Pons (tissue), 1 donor: ENCODE measurements at regions not wholly inside any gene's neighbourhood (a gene's known extent, or its start where the extent isn't known, plus 50 kb on each side); places are given as distances from the start of the nearest gene placed in this dataset.

Source experiments
- DNase-seq: peaks from one replicate; pipeline ENCODE4 v3.0.0-alpha.2; 2016; ENCODE audit warnings: low spot score

DNA sequence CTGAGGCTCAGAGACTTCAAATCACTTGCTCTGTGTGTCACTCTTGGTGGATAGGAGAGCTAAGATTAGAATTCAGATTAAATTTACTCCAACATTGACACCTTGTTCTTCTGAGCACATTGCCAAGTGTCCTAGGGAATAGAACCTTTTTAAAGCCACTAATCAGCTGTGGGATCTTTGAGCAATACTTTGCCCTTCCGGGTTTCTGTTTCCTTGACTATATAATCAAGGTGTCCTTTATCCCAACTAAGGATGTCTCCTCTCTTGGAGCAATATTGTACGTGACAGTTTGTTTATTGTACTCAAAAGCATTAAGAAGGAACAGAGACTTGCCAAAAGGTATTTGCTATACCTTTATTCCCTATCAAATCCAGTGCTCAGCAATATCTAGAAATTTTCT lies 170.9 kb upstream of the CADPS start:
- no peak for DNase-seq

DNA sequence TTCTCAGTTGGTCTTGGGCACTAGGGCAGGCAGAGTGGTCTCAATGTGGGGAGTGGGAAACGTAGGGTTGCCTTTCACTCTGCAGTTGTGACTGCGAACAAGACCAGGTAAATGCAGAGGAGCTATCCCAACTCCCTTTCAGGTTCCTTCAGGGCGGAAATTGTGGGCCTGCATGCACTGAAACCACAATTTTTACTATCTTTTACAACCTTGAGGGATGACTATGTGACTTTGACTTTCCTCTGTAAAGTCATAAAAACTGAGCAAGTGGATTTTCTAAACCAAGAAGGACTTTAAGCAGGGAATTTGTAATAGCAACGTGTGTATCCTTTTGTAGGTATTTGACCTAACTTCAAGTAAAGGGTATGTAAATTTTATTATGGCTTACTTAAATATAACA lies 171.4 kb upstream of the CADPS start:
- no peak for DNase-seq

DNA sequence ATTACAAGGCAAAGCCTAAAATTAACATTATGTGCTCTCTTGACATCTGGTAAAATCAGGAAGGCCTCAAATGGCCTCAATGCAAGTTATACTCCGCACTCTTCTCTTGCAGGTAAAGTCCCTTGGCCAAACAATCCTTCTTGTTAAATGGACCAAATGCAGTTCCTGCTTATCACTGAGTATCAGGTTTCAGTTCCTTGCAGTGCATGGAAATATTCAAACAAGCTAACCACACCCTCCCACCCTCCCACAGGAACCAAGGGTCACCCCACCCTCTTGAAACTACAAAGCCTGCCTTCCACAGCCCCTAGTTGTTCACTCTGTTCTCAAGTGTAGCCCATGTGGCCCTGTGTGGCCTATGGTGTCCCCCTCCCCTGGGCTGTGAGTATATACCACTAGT lies 171.9 kb upstream of the CADPS start:
- no peak for DNase-seq

DNA sequence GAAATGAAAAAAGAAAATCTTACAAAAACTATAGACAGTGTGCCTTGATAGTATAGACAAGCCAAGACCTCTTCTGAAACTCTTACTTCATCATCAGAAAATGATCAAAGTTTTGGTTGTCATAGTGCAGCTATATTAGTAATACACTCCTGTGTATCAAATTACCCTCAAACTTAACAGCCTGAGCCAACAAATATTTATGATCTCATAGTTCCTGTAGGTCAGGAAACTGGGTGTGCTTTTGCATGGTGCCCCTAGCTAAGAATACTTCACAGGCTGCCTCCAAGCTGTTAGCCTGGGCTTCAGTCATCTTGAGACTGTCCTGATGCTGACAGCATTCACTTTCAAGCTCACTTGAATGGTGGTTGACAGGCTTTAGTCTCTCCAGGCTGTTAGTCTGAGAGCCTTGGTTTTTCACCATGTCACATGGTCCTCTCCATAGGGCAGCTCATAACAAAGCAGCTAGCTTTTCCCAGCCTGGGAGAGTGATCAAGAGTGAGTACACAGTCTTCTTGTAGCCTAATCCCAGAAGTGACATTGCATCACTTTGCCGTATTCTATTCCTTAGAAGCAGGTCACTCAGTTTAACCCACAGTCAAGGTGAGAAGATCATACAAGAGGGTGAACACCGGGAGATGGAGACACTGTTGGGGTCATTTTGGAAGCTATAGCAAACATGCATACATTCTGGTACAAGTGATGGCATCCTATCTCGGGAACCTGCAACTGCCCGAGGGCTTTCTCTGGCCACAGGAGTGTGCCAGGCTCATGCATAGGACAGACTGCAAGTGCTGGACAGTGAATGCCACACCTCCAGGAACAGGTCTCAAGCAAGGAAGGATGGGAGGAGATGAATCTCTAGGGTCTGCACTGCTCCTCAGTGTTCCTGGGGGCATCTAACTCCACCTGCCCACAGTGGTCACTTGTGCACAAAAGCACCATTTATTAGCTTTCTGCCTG lies 173.4 kb upstream of the CADPS start:
- DNase-seq = no peak

DNA sequence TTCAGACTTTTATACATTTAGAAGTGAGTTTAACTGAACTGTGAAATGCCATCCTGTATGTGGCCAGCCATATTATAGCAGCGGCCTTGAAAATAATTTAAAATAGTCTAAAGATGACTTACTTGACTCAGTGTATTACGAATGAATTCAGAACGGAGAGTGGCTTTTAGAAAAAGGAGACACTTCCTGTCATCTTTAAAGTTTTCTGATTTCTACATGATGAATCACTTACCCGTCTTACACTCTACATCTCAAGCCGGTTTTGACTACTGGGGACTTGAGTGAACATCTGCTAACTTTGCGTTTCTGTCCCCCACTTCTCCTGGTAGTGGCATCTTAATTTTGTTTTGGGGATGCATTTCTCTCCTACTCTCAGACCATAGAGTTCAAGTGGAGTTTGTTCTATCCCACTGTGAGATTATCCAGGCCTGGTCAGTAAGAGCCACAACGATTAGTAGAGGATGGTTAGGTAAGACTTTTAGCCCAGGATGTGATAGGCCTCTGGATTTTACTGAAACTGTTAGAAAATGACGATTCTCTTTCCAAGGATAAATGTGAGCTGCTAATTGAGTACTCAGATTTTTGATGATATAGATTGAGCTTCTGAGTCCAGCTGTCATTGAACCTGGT lies 175.4 kb upstream of the CADPS start:
- no peak for DNase-seq

DNA sequence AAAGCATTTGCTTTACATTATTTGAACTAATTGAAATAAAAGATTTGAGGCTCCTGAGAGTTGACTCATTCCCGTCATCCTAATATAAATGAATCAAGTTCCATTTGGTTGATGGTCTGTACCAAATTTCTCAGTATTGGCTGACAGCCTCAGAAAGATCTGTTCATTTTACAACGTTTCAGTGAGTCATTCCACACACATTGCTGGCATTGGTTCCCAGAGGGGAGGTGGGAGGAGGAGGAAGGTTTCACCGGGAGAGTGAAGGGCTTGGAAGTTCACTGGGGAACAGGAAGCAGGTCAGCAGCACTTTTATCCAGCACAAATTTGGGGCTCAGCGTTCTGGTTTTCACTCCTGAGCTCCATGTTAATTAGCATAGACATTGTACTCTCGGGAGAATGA lies 176.7 kb upstream of the CADPS start:
- DNase-seq = no peak

DNA sequence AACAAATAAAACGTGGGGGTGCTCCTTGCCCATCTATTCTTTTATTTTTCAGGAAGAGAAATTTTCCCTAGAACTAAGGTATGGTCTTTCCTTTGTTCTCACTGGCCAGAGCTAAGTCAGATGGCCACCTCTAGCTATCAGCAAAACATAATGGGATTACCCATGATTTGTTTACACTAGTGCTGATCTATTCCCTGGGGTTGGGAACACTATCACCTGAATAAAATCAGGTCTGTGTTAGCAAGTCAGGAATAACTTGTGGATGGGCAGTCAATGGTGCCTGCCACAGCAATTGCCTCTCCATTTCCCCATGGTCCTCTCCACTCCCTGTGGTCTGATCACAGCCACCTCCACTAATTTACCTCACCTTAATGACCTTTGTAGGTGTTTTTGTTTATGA lies 181.7 kb upstream of the CADPS start:
- DNase-seq = no peak

DNA sequence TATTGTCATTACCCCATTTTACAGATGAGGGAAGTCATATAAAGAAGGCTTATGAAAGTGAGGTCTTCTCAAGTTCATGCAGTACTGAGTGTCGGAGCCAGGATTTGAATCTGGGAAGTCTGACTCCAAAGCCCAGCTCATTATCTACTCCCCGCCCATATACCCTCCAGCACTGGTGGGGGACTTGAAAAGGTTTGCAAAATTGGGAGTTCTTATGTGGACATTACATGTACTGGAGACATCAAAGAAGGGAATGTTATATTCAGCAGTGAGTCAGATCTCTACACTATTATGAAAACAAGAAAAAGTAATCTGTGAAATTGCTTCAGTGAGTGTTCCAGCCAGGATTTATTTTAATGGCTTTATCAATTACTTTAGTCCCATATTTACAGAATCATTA lies 185.2 kb upstream of the CADPS start:
- no peak for DNase-seq

DNA sequence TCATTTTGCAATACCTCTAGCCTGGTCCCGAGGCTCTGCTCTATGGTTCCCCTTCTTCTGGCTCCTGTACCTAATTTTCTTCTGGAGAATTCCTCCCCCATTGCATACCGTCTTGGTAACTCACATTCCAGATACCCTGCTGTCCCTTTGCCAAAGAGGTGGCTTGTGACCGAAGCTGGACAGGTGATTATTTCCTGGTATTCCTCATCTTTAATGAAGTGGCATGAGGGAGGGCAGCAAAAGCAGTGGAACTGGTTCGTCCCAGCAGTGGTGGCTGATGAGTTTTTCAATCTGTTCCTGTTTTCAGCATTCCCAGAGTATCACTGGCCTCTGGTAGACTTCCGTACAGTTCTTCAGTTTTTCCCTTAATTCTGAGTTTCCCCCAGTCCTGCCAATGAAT lies 186.2 kb upstream of the CADPS start:
- DNase-seq = no peak

DNA sequence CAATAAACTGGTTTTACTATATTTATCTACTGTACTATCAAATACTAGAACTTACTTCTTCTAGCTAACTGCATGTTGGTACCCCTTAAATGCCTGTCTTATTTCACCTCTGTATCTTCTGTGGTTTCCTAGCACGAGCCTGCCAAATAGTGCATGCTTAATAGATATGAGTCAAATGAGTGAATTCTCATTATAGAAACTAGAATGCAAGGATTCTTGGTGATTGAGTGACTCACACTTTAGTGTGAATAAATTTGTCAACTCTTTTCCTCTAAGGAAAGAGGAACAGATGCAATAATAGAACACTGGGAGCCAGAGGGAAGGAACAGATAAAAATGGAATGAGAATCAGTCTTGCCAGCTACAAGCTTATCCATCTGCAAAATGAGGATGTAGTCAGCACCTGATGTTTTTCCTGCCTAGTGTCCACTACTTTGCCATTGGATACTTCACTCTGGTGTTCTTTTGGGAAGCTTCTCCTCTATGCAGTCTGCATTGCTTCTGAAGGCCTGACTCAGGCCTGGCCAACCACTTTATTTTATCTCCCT lies 189.1 kb upstream of the CADPS start:
- DNase-seq = peak; percentile 31

DNA sequence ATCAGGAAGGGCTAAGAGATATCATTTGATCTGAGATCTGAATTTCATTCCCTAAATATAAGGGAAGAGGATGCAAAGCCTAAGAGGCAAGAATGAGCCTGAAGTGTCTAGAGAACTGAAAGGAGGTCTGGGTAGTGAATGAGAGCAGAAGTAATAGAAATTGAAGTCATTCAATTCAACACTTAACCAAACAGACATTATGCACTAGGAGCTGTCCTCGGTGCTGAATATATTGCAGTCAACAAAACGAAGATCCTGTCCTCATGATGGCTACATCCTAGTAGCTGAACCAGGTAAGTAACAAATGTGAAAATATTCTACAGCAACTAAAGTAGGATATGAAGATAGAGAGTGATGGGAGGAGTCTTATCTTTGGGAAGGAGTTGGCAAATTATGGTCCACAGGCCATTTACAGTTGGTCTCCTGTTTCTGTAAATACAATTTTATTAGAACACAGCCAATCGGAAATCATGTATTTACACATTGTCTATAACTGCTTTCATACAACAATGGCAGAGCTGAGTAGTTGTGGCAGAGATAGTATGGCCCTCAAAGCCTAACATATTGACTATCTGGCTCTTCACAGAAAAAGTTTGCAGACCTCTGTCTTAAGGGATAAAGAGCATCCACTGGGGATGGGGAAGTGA lies 192.9 kb upstream of the CADPS start:
- DNase-seq = no peak

DNA sequence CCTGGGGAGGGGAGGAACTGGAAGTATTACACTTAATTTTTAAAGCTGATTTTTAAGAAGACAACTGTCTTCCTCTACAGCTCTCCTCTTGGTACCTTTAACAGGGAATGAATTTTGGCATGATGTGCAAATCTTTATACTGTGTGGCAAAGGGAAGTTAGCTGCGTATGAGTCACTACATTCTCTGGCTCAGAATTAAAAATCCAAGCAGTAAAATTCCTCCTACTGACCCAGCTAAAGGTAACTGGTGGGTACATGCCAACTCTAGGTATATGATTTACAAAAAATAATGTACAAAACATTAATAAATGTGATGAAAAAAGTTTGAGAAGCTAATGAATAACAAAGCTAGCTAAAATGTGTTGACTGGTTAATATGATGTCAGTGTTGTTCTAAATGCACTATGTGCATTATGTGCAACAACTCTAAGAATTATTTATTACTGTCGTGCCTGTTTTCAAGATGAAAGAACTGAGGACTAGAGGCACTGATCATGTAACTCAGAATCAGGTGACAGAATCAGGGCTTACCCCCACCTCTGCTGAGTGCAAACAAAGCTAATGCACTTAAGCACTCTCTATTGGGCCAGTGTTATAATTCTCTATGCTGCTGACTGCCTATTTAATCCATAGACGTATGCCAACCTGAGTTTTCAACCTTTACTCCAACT lies 194.7 kb upstream of the CADPS start:
- no peak for DNase-seq

DNA sequence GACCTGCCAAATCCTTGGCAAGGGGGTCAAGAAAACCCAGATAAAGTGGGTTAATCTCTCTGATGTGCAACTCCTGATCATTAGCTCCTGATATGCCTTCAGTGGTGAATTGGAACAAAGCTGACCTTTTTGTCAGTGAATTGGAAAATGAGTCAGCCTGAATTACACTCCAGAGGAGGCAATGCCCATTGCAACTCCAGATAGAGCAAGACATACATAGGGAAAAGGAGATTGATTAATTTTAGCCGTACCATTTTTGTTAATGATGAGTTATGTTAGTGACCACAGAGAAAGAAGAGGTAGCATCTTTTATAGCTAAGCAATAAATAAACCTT lies 195.2 kb upstream of the CADPS start:
- DNase-seq = no peak

DNA sequence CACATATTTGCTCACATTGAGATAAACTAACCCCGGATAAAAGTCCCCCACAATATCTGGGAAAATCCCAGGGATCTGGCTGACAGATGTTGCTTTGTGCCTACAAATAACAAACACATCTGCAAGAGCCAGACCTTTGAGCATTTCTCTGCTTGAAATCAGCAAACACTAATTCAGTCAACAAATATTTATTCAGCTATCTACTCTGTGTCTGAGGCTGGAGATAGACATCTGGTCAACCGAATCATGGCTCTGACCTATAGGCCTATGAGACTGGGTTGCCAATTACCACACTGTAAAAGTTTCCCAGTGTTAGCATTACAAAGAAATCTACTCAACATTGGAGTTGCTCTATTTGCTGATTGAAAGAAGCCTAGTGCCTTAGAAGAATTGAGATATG lies 201.1 kb upstream of the CADPS start:
- DNase-seq = no peak

DNA sequence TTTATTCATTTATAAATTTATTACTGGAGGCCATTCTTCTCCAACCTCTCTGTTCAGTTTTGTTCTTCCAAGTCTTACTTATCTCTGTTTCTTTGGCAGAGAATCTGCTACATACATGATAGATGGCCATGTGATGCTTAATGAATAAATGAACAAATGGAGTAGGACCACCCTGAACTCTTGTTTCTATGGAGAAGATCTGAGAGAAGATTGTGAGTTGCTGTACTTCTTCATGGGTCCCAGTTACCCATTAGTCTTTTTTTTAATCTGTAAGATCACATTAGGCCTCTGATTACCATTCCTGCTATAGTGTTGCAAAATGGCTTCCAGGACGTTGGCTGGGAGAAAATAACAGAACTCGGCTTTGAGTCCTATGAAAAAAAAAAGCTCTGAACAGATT lies 191.9 kb upstream of the SYNPR start:
- DNase-seq = no peak

DNA sequence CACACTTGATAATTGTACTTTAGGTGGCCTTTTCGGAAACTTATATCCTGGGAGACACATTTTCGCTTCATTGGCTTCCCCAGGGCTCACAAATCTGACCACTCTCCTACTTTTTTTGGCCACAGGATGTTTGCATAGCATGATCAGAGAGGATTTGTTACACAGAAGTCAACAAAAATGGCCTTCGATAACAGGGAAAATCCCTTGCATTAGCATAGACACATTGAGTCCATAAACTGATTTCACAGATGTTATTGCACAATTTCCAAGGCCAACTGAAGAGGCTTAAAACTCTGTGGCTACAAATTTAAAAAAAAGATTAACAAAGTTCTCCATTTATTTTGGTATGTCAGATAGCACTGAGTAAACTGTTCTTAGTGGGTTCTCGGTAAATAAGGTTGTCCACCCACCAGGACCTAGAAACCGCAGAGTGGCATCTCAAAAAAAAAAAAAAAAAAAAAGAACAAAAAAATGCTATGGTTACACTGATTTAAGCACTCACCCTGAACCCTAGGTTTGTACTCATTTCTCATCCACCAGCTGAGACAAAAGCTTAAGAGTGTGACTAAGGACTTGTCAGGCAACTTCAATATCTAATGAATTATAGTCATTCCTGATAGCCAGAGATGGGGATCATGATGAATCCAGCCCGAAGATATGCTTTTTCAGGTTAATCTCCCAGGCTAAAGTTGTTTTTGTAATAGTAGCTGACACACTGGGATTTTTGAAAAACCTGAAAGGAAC lies 188.9 kb upstream of the SYNPR start:
- no peak for DNase-seq

DNA sequence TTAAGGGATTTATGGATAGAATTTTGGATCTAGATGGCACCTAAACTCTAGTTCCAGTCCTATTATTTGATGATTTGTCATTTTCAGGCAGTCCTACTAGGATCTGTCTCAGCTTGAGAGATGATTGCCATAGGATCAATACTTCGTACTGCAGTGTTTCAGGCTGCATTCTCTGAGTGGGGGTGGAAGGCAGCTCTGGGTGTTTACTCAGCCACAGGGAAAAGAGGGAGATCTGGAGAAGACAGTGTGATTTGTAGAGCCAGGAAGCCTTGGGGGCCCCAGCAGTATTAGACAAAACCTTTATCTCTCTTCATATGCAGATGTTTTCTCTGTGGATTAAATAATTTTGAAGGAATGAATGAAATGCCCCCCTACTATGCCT lies 188.4 kb upstream of the SYNPR start:
- DNase-seq = no peak

DNA sequence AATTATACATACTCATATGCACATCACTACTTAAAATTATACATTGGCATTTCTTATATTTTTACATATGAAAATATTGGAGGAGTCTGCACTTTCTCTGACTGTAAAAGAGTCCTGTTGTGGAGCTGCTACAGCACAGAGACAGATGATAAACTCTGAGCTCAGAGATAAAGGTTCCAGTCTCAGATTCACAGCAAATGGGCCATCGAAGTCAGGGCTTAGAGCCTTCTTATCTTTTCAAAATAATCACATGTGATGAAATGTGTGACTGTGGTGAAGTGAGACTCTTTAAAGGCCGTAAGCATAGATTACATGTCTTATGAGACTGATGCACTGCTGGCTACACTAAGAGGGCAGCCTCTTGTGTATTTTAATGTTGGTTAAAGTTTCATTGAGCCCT lies 187.5 kb upstream of the SYNPR start:
- no peak for DNase-seq

DNA sequence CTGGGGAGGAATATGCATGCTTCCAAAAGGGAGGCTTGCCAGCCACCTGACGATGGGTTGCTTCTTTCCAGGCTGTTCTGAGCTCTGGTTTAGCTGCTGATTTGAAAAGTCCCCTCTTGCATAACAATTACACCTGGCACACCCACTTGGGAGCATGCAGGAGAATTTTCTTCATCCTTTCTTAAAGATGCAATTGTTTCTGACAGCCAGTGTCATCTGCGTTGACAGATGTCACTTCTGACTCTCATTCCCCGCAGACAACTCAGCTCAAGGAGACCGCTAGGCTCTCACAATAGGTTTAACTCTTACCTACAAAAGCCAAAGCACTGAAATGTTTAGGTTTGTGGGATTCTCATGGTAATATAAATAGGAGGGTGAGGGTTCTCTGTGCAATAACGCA lies 185.6 kb upstream of the SYNPR start:
- no peak for DNase-seq

DNA sequence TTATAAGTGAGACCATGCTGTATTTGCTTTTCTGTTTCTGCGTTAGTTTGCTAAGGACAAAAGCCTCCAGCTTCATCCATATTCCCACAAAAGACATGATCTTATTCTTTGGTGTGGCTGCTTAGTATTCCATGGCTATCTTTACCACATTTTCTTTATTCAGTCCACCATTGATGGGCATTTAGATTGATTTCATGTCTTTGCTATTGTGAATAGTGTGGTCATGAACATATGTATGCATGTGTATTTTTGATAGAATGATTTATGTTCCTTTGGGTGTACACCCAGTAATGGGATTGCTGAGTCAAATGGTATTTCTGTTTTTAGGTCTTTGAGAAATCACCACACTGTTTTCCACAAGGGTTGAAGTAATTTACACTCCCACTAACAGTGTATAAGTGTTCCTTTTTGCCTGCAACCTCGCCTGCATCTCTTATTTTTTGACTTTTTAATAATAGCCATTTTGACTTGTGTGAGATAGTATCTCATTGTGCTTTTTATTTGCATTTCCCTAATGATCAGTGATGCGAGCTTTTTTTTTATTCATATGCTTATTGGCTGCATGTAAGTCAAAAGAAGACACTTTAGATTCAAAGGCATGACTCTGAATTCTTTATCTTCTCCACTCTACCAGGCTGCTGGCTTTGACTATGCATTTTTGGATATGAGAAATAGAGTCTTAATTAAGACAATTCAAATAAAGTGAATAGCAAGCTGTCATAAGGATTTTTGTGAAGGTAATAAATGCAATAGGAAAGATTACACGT lies 183.3 kb upstream of the SYNPR start:
- no peak for DNase-seq
